HG03159 (cell line): ENCODE measurements at regions not wholly inside any gene's neighbourhood (a gene's known extent, or its start where the extent isn't known, plus 50 kb on each side); places are given as distances from the start of the nearest gene placed in this dataset.

ENCODE experiments used
- ATAC-seq: cut with Tn5 transposase; IDR thresholded peaks from one replicate; pipeline ENCODE4 v1.9.1; 2021; ENCODE audit warnings: mild to moderate bottlenecking, moderate library complexity; ENCODE audit not compliant: unreplicated experiment

GRCh38 chr4:147052361-147052760 lies 106.7 kb upstream of the TTC29 start:
- ATAC-seq: no peak

GRCh38 chr4:147054228-147054872 lies 108.7 kb upstream of the TTC29 start:
- ATAC-seq: no peak

- ATAC-seq: no peak
Observed at GRCh38 chr4:147056940-147057610, 111.4 kb upstream of the TTC29 start.

- no peak for ATAC-seq
Observed at GRCh38 chr4:147057611-147058190, 112.0 kb upstream of the TTC29 start.

- peak; percentile 42 for ATAC-seq
Observed at GRCh38 chr4:147059064-147059731, 113.5 kb upstream of the TTC29 start.

- ATAC-seq: no peak
Observed at GRCh38 chr4:147060151-147060931, 114.7 kb upstream of the TTC29 start.

GRCh38 chr4:147064856-147065255 lies 119.2 kb upstream of the TTC29 start:
- no peak for ATAC-seq

- ATAC-seq: no peak
Observed at GRCh38 chr4:147068564-147068963, 122.9 kb upstream of the TTC29 start.

GRCh38 chr4:147071209-147071740 lies 125.6 kb upstream of the TTC29 start:
- ATAC-seq: no peak

GRCh38 chr4:147076179-147076578 lies 130.5 kb upstream of the TTC29 start:
- no peak for ATAC-seq

GRCh38 chr4:147076728-147077127 lies 131.1 kb upstream of the TTC29 start:
- no peak for ATAC-seq

- no peak for ATAC-seq
Observed at GRCh38 chr4:147078362-147078761, 132.7 kb upstream of the TTC29 start.

- ATAC-seq: no peak
Observed at GRCh38 chr4:147078875-147079658, 133.4 kb upstream of the TTC29 start.

GRCh38 chr4:147084861-147085260 lies 139.2 kb upstream of the TTC29 start:
- no peak for ATAC-seq

- ATAC-seq: no peak
Observed at GRCh38 chr4:147085781-147086180, 140.1 kb upstream of the TTC29 start.

GRCh38 chr4:147088146-147088545 lies 142.5 kb upstream of the TTC29 start:
- no peak for ATAC-seq

- no peak for ATAC-seq
Observed at GRCh38 chr4:147090486-147090885, 144.8 kb upstream of the TTC29 start.

GRCh38 chr4:147093206-147093605 lies 147.5 kb upstream of the TTC29 start:
- ATAC-seq: no peak

- ATAC-seq: no peak
Observed at GRCh38 chr4:147094238-147094637, 148.6 kb upstream of the TTC29 start.
